HepG2 (cell line): ENCODE measurements at regions not wholly inside any gene's neighbourhood (a gene's known extent, or its start where the extent isn't known, plus 50 kb on each side); places are given as distances from the start of the nearest gene placed in this dataset.

Source experiments
- ATAC-seq: fragments of 200-7000 bp; cut with Tn5 transposase; 3 replicates; pipeline ENCODE4 v1.9.1; 2020; ENCODE audit warnings: mild to moderate bottlenecking, moderate library complexity
- BruUV-seq: library from RNA; stranded (reverse); fragments of 400-500 nt; replicated peaks from 2 replicates; lab custom pipeline; 2021; lab: Mats Ljungman, UMichigan
- CTCF ChIA-PET: fragments of 300-600 bp; formaldehyde crosslinking; extraction: SDS; loops from one replicate; lab custom pipeline; 2021; ENCODE audit warnings: low total read pairs, inconsistent platforms, low intra/inter-chr PET ratio; lab: Yijun Ruan, JAX
- POLR2A ChIA-PET: fragments of 350-600 bp; sonication (Branson Sonifier 250); formaldehyde crosslinking; loops from one replicate; lab custom pipeline; 2020; ENCODE audit warnings: antibody characterized with exemption, inconsistent platforms; lab: Yijun Ruan, JAX
- DNase-seq: peaks from one replicate; pipeline ENCODE4 v3.0.0-alpha.2; 2015; ENCODE audit warnings: low spot score
- FAIRE-seq: peaks from 3 replicates; lab custom pipeline; 2011; peaks lifted over from hg19 to GRCh38; lab: Jason Lieb, UNC
- H2AFZ ChIP-seq: one replicate; pipeline ENCODE4 v1.6.1; 2011; ENCODE audit warnings: low read length, inconsistent platforms
- H3K27ac ChIP-seq: fragments of 300-600 bp; 3 replicates; pipeline ENCODE4 v1.8.0; 2011; ENCODE audit warnings: mixed run types, mild to moderate bottlenecking, mixed read lengths, low read length, inconsistent platforms; ENCODE audit not compliant: insufficient read depth; ENCODE audit errors: extremely low read length
- H3K27me3 ChIP-seq, 2 experiments: fragments of 200-600 bp in 1 of 2; 2 replicates in 1 of 2; 3 replicates in 1 of 2; pipeline versions ENCODE4 v1.6.0 to v1.8.0; 2011; ENCODE audit warnings: low read length in 2 of 2, mild to moderate bottlenecking in 2 of 2, moderate library complexity in 2 of 2, inconsistent platforms in 1 of 2; ENCODE audit not compliant: insufficient read depth in 2 of 2, control insufficient read depth in 1 of 2
- H3K36me3 ChIP-seq, 2 experiments: fragments of 200-600 bp in 1 of 2; replicated peaks in 1 of 2; 2 replicates in 1 of 2; 3 replicates in 1 of 2; pipeline versions ENCODE4 v1.5.1 to v1.8.0; 2011; ENCODE audit warnings: low read length in 2 of 2, inconsistent platforms in 1 of 2; ENCODE audit not compliant: insufficient read depth in 2 of 2, control insufficient read depth in 1 of 2
- H3K4me1 ChIP-seq: 2 replicates; pipeline ENCODE4 v1.5.1; 2012; ENCODE audit warnings: low read length, inconsistent platforms; ENCODE audit not compliant: insufficient read depth
- H3K4me2 ChIP-seq: 2 replicates; pipeline ENCODE4 v1.6.0; 2011; ENCODE audit warnings: low read depth, low read length, inconsistent platforms
- H3K4me3 ChIP-seq, 3 experiments: fragments of 200-600 bp in 1 of 3; sonication (generic), shearing (Covaris generic) in 1 of 3; replicated peaks in 1 of 3; 2 replicates each; pipeline ENCODE4 v1.5.1; 2011 to 2016; ENCODE audit warnings: low read length in 3 of 3, inconsistent platforms in 2 of 3, low read depth in 2 of 3, mild to moderate bottlenecking in 2 of 3, control low read depth in 1 of 3, mixed read lengths in 1 of 3; ENCODE audit not compliant: insufficient read depth in 1 of 3
- H3K79me2 ChIP-seq: one replicate; pipeline ENCODE4 v1.6.1; 2011; ENCODE audit warnings: low read length, inconsistent platforms; ENCODE audit not compliant: insufficient read depth
- H3K9ac ChIP-seq: 2 replicates; pipeline ENCODE4 v1.6.0; 2011; ENCODE audit warnings: mild to moderate bottlenecking, low read depth, low read length, inconsistent platforms; ENCODE audit not compliant: insufficient read depth
- H3K9me3 ChIP-seq: 2 replicates; pipeline ENCODE4 v1.5.1; 2012; ENCODE audit warnings: mild to moderate bottlenecking, low read length
- H4K20me1 ChIP-seq: 2 replicates; pipeline ENCODE4 v1.6.0; 2011; ENCODE audit warnings: inconsistent platforms, mild to moderate bottlenecking, low read length, moderate library complexity; ENCODE audit not compliant: insufficient read depth
- ATAD3A ChIP-seq: sonication (generic); formaldehyde crosslinking; IDR thresholded peaks from 2 replicates; pipeline ENCODE4 v1.4.0; 2020; ENCODE audit warnings: missing genetic modification reagents
- ATF4 ChIP-seq, 2 experiments: fragments of 450-650 bp in 1 of 2; sonication (generic) in 1 of 2; formaldehyde crosslinking; IDR thresholded peaks; 2 replicates each; pipeline versions ENCODE4 v1.5.0 to v1.8.0; 2020 to 2022; ENCODE audit warnings: mild to moderate bottlenecking in 1 of 2, missing genetic modification reagents in 1 of 2
- CBX1 ChIP-seq: IDR thresholded peaks from one replicate; pipeline ENCODE4 v1.6.1; 2016; ENCODE audit warnings: antibody characterized with exemption, low read depth
- E2F2 ChIP-seq: sonication (generic); formaldehyde crosslinking; IDR thresholded peaks from 2 replicates; pipeline ENCODE4 v1.4.0; 2020; ENCODE audit warnings: missing genetic modification reagents, borderline replicate concordance
- FLYWCH1 ChIP-seq: sonication (generic); formaldehyde crosslinking; IDR thresholded peaks from 2 replicates; pipeline ENCODE4 v1.8.1; 2023; ENCODE audit warnings: mild to moderate bottlenecking, missing genetic modification reagents
- FOXA1 ChIP-seq, 2 experiments: fragments of 450-650 bp in 1 of 2; sonication (generic) in 1 of 2; formaldehyde crosslinking in 1 of 2; IDR thresholded peaks; 2 replicates each; pipeline versions ENCODE4 v1.4.0 to v1.6.1; 2016 to 2020; ENCODE audit warnings: missing genetic modification reagents in 1 of 2
- JUN ChIP-seq: sonication (generic); formaldehyde crosslinking; IDR thresholded peaks from 2 replicates; pipeline ENCODE4 v1.4.0; 2020; ENCODE audit warnings: mild to moderate bottlenecking, missing genetic modification reagents
- MAFK ChIP-seq, 2 experiments: IDR thresholded peaks in 1 of 2; conservative IDR thresholded peaks in 1 of 2; 2 replicates each; pipeline ENCODE4 v1.6.1; 2011; ENCODE audit warnings: improper control_type of control experiment in 2 of 2, low read length in 2 of 2
- PBX2 ChIP-seq: IDR thresholded peaks from 2 replicates; pipeline ENCODE4 v1.6.1; 2016; ENCODE audit warnings: control low read depth
- TGIF2 ChIP-seq: IDR thresholded peaks from 2 replicates; pipeline ENCODE4 v1.6.1; 2016; ENCODE audit warnings: control low read depth, missing compliant biosample characterization
- ZFP82 ChIP-seq: sonication (generic); formaldehyde crosslinking; IDR thresholded peaks from 2 replicates; pipeline ENCODE4 v1.5.1; 2020; ENCODE audit warnings: mild to moderate bottlenecking, missing genetic modification reagents, borderline replicate concordance
- ZKSCAN1 ChIP-seq: fragments of 150-350 bp; IDR thresholded peaks from 2 replicates; pipeline ENCODE4 v1.6.1; 2014; ENCODE audit warnings: low read length
- ZMYM2 ChIP-seq: sonication (generic); formaldehyde crosslinking; IDR thresholded peaks from 2 replicates; pipeline ENCODE4 v1.8.0; 2022; ENCODE audit warnings: mild to moderate bottlenecking, missing genetic modification reagents
- ZNF3 ChIP-seq: IDR thresholded peaks from 2 replicates; pipeline ENCODE4 v1.7.0; 2017; ENCODE audit warnings: inconsistent platforms
- ZNF333 ChIP-seq: sonication (generic); formaldehyde crosslinking; IDR thresholded peaks from 2 replicates; pipeline ENCODE4 v1.4.0; 2020; ENCODE audit warnings: mild to moderate bottlenecking, missing genetic modification reagents, borderline replicate concordance
- ZNF530 ChIP-seq: sonication (generic); formaldehyde crosslinking; IDR thresholded peaks from 2 replicates; pipeline ENCODE4 v1.5.0; 2020; ENCODE audit warnings: low read depth, mild to moderate bottlenecking, missing genetic modification reagents
- ZNF772 ChIP-seq: sonication (generic); formaldehyde crosslinking; IDR thresholded peaks from 2 replicates; pipeline ENCODE4 v1.5.0; 2020; ENCODE audit warnings: mild to moderate bottlenecking, missing genetic modification reagents
- ZNF839 ChIP-seq: sonication (generic); formaldehyde crosslinking; IDR thresholded peaks from 2 replicates; pipeline ENCODE4 v1.4.0; 2020; ENCODE audit warnings: missing genetic modification reagents, mild to moderate bottlenecking, borderline replicate concordance
- WGBS: methylation state at CpG from one replicate; pipeline ENCODE4 v1.1.6; 2017; ENCODE audit warnings: low lambda C conversion rate; 5-methylcytosine and 5-hydroxymethylcytosine counted together
- in situ Hi-C: cut with HindIII; loops from 2 replicates; pipeline ENCODE4 v1.10.0; 2017; ENCODE audit warnings: low pct_unique_long_range_greater_than_20kb; ENCODE audit not compliant: extremely low pct_ligation_motif_present
- intact Hi-C: fragments of 100-400 bp; cut with micrococcal nuclease; formaldehyde crosslinking; loops from one replicate; pipeline ENCODE4 v1.10.0; 2022; ENCODE audit not compliant: unreplicated experiment

GRCh38 chr5:62184444-62184843, 121.6 kb upstream of the KIF2A start:
- H3K9ac ChIP-seq = no peak overlapping the region
- CTCF ChIA-PET = no interaction called here

GRCh38 chr5:62190173-62190572, 115.8 kb upstream of the KIF2A start:
- Histone ChIP-seq H2AFZ (no peak overlapping the region), H3K4me2 (no peak overlapping the region), H3K27ac (no peak overlapping the region), H3K27me3 (no peaks in the 10 kb centered on the region; a peak in 1 of 5 replicates), H3K36me3 (no peaks in the 10 kb centered on the region), H3K4me1 (no peaks in the 10 kb centered on the region), H3K9ac (no peak overlapping the region), H3K9me3 (peaks cover 9% of the 10 kb centered on the region; the same call in 1 of the 2 replicates), H3K79me2 (no peaks in the 10 kb centered on the region), H4K20me1 (no peaks in the 10 kb centered on the region), H3K4me3 (no peak overlapping the region)
- ChIA-PET CTCF (no interaction called here), POLR2A (no interaction called here)
- ATAC-seq (no peak), DNase-seq (no peak), FAIRE-seq (no peak)
- intact Hi-C loops (no loop called here), in situ Hi-C loops (no loop called here)
- 14% methylated on average over 2 of the region's 2 CpGs for WGBS
- no TSS peak for BruUV-seq
- no peak for TF ChIP-seq FLYWCH1 (CRISPR knock-in tag)
- no peak for TF ChIP-seq ZNF3 (CRISPR knock-in tag)
- TF ChIP-seq JUN = no peak
- TF ChIP-seq CBX1 = no peak
- TF ChIP-seq ATF4 (CRISPR knock-in tag; IDR thresholded peaks at IDR 0.05) = no peak
- TF ChIP-seq TGIF2 (CRISPR knock-in tag) = no peak
- no peak for TF ChIP-seq ZMYM2 (CRISPR knock-in tag)
- TF ChIP-seq ZNF772 (CRISPR knock-in tag) = no peak
- TF ChIP-seq ZNF333 (CRISPR knock-in tag) = no peak
- TF ChIP-seq ZKSCAN1 = no peak
- TF ChIP-seq ZNF530 (CRISPR knock-in tag) = no peak
- no peak for TF ChIP-seq PBX2 (CRISPR knock-in tag)
- no peak for TF ChIP-seq FOXA1 (IDR thresholded peaks at IDR 0.05)
- no peak for TF ChIP-seq FOXA1 (CRISPR knock-in tag; IDR thresholded peaks at IDR 0.05)
- no peak for TF ChIP-seq ZFP82 (CRISPR knock-in tag)
- TF ChIP-seq ATAD3A (CRISPR knock-in tag) = no peak
- TF ChIP-seq E2F2 (CRISPR knock-in tag) = no peak

More at GRCh38 chr5:62184444-62184843, 121.6 kb upstream of the KIF2A start:
- no peak for ATAC-seq
- DNase-seq = no peak
- POLR2A ChIA-PET = no interaction called here
- Histone ChIP-seq H3K36me3 (no peaks in the 10 kb centered on the region), H3K27me3 (no peaks in the 10 kb centered on the region), H3K4me1 (no peaks in the 10 kb centered on the region), H3K4me2 (no peak overlapping the region), H3K4me3 (no peak overlapping the region), H2AFZ (no peak overlapping the region), H3K79me2 (no peaks in the 10 kb centered on the region), H4K20me1 (no peaks in the 10 kb centered on the region), H3K27ac (no peak overlapping the region), H3K9me3 (no peaks in the 10 kb centered on the region)
- intact Hi-C loops = no loop called here
- TF ChIP-seq MAFK (conservative IDR thresholded peaks at IDR 0.05 in 1 of 2, IDR thresholded peaks at IDR 0.05 in 1 of 2; ENCODE audit: low read length in 2 of 2) (peak; percentile 28 to 40; a peak in 3 of 4 replicates), ZNF839 (CRISPR knock-in tag) (no peak)
- BruUV-seq = no TSS peak
- no peak for FAIRE-seq
- in situ Hi-C loops = no loop called here
- 5% methylated on average over 1 of the region's 1 CpG for WGBS
